A673 (cell line): ENCODE measurements at regions not wholly inside any gene's neighbourhood (a gene's known extent, or its start where the extent isn't known, plus 50 kb on each side); places are given as distances from the start of the nearest gene placed in this dataset.
"Not testable (repeated sequence)": the region's sequence is repeated elsewhere in the genome, so short reads cannot be mapped to it uniquely, and the experiment has no call there.

Experiments used
- BruUV-seq: library from RNA; stranded (reverse); fragments of 400-500 nt; replicated peaks from 2 replicates; lab custom pipeline; 2021; lab: Mats Ljungman, UMichigan
- CTCF ChIA-PET: fragments of 300-600 bp; sonication (Branson Sonifier 250); formaldehyde crosslinking; loops from one replicate; lab custom pipeline; 2022; ENCODE audit warnings: antibody characterized with exemption; lab: Charles Lee
- POLR2A ChIA-PET: fragments of 300-600 bp; sonication (Branson Sonifier 250); formaldehyde crosslinking; loops from one replicate; lab custom pipeline; 2022; ENCODE audit warnings: antibody characterized with exemption; ENCODE audit not compliant: low non-redundant PET; lab: Charles Lee
- DNase-seq: peaks from one replicate; pipeline ENCODE4 v3.0.0-alpha.2; 2015; ENCODE audit warnings: low spot score
- H3K27ac ChIP-seq: fragments of 200-600 bp; sonication (generic); 2 replicates; pipeline ENCODE4 v1.5.1; 2016; ENCODE audit warnings: mixed run types, low read depth, mild to moderate bottlenecking, mixed read lengths, antibody characterized with exemption, low read length; ENCODE audit not compliant: poor library complexity, severe bottlenecking
- H3K27me3 ChIP-seq: fragments of 200-600 bp; sonication (generic); replicated peaks from 2 replicates; pipeline ENCODE4 v1.6.1; 2017; ENCODE audit warnings: mixed run types, low read depth, mild to moderate bottlenecking, mixed read lengths, antibody characterized with exemption, low read length; ENCODE audit not compliant: insufficient read depth, poor library complexity
- H3K36me3 ChIP-seq: fragments of 200-600 bp; sonication (generic); 2 replicates; pipeline ENCODE4 v1.6.1; 2016; ENCODE audit warnings: mixed run types, mild to moderate bottlenecking, mixed read lengths, antibody characterized with exemption, low read length; ENCODE audit not compliant: insufficient read depth, poor library complexity, severe bottlenecking
- H3K4me1 ChIP-seq: fragments of 200-600 bp; sonication (generic); 2 replicates; pipeline ENCODE4 v1.6.1; 2017; ENCODE audit warnings: mixed run types, mild to moderate bottlenecking, mixed read lengths, antibody characterized with exemption, low read length; ENCODE audit not compliant: insufficient read depth, poor library complexity, severe bottlenecking
- H3K4me3 ChIP-seq: fragments of 200-600 bp; sonication (generic); 2 replicates; pipeline ENCODE4 v1.5.1; 2016; ENCODE audit warnings: low read depth, mixed run types, mild to moderate bottlenecking, mixed read lengths, low read length; ENCODE audit not compliant: poor library complexity, severe bottlenecking
- H3K9me3 ChIP-seq: fragments of 200-600 bp; sonication (generic); 2 replicates; pipeline ENCODE4 v1.6.1; 2016; ENCODE audit warnings: mixed run types, low read depth, mild to moderate bottlenecking, mixed read lengths, antibody characterized with exemption, low read length; ENCODE audit not compliant: poor library complexity, severe bottlenecking
- EZH2 ChIP-seq: fragments of 200-600 bp; sonication (generic); IDR thresholded peaks from 2 replicates; pipeline ENCODE4 v1.6.1; 2017; ENCODE audit warnings: borderline replicate concordance, low read depth, mild to moderate bottlenecking, mixed read lengths, antibody characterized with exemption, low read length; ENCODE audit not compliant: poor library complexity, severe bottlenecking
- intact Hi-C: fragments of 100-400 bp; cut with micrococcal nuclease; formaldehyde crosslinking; loops from one replicate; pipeline ENCODE4 v1.10.0; 2022; ENCODE audit not compliant: unreplicated experiment
- TF ChIP-seq, protein P1 (sequence below): fragments of 300-800, 200-600 bp; sonication (generic); conservative IDR thresholded peaks from 2 replicates; pipeline ENCODE4 v1.5.1; 2017; ENCODE audit warnings: low read depth, mild to moderate bottlenecking, antibody characterized with exemption, low read length, moderate library complexity, mixed read lengths

DNA sequence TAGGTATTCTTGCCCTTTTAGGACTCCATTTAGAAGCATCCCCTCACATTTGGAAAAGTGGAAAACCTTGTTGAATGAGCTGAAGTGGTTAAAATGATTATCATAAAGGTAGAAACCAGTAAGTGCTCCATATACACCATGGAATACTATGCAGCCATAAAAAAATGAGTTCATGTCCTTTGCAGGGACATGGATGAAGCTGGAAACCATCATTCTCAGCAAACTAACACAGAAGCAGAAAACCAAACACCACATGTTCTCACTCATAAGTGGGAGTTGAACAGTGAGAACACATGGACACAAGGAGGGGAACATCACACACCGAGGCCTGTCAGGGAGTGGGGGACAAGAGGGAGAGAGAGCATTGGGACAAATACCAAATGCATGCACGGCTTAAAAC lies 103.8 kb upstream of the GRK3 start:
- H3K36me3 ChIP-seq: peaks cover 27% of the 10 kb centered on the region
- H3K27ac ChIP-seq, intact Hi-C loops, DNase-seq, H3K4me1 ChIP-seq, H3K9me3 ChIP-seq, H3K27me3 ChIP-seq, POLR2A ChIA-PET, CTCF ChIA-PET, H3K4me3 ChIP-seq, BruUV-seq: not testable (repeated sequence)

DNA sequence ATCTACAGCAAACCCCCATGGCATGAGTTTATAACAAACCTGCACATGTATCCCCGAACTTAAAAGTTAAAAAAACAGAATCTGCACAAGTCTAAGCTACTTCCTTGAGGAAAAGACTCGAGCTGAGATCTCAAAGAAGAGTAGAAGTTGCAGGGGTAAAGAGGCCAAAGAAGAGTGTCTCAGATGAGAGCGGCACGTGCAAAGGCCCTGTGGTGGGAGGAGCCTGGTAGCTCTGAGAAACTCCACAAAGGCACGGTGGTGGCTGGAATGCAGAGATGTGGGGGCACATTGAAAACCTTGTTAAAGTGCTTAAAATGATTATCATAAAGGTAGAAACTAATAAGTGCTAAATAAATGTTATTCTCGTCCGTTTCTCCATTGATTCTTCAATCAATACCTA lies 103.2 kb upstream of the GRK3 start:
- Histone ChIP-seq H3K27ac (no peak overlapping the region), H3K4me3 (no peak overlapping the region), H3K9me3 (no peaks in the 10 kb centered on the region), H3K36me3 (peaks cover 27% of the 10 kb centered on the region), H3K27me3 (no peaks in the 10 kb centered on the region), H3K4me1 (no peaks in the 10 kb centered on the region)
- intact Hi-C loops: no loop called here
- BruUV-seq: TSS peak; percentile 25
- TF ChIP-seq EZH2: no peak
- TF ChIP-seq, protein P1, sequence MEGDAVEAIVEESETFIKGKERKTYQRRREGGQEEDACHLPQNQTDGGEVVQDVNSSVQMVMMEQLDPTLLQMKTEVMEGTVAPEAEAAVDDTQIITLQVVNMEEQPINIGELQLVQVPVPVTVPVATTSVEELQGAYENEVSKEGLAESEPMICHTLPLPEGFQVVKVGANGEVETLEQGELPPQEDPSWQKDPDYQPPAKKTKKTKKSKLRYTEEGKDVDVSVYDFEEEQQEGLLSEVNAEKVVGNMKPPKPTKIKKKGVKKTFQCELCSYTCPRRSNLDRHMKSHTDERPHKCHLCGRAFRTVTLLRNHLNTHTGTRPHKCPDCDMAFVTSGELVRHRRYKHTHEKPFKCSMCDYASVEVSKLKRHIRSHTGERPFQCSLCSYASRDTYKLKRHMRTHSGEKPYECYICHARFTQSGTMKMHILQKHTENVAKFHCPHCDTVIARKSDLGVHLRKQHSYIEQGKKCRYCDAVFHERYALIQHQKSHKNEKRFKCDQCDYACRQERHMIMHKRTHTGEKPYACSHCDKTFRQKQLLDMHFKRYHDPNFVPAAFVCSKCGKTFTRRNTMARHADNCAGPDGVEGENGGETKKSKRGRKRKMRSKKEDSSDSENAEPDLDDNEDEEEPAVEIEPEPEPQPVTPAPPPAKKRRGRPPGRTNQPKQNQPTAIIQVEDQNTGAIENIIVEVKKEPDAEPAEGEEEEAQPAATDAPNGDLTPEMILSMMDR: no peak
- CTCF ChIA-PET: no interaction called here
- POLR2A ChIA-PET: no interaction called here
- DNase-seq: no peak

DNA sequence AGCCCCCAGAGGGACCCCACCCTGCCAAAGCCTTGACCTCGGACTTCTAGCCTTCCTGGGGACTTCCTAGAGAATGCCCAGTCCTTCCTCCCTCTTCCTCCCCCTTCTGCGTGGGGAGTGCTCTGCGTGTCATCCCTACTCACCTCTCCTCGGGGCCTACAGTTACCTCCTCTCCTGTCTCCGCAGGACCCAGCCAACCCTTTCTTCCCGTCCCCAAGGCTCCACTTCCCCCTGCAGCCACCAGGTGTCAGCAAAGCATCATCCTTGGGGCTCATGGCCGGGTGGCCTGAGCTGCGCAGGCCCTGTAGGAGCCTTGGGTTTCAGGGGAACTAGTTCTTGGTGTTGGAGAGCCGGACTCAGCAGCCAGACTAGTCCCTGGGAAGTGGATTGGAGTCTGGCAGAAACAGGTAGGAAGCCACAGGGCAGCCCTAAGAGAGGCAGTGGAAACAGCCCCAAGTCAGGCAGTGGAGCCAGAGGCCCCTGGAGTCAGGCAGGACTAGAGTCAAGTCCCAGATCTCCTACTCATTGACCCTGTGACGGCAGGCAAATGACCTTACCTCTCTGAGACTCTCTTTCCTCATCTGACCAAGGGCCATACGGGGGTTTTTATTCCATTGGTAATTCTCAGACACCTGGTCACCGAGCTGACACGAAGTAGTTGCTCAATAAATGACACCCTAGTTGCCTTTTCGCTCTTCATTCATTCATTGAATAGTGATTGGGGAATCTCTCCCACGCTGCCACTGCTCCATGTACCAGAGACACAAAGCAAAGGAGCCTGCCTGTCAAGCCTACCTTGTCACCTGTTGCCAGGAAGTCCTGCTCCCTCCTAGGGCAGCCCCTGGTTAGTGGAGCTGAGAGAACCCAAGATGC lies 101.8 kb upstream of the GRK3 start:
- H3K27me3 ChIP-seq, H3K4me1 ChIP-seq, BruUV-seq, H3K4me3 ChIP-seq, POLR2A ChIA-PET, H3K27ac ChIP-seq, H3K9me3 ChIP-seq: not testable (repeated sequence)
- TF ChIP-seq, protein P1: peak; percentile 93
- intact Hi-C loops: loop anchor here (1.0 kb wide), 2 partner anchors 239 to 311 kb away; no protein-coding TSS in a partner anchor
- CTCF ChIA-PET: interaction anchor here (0.8 to 1.0 kb wide), 2 partner anchors 239 to 310 kb away, joined by 7 to 11 read pairs; no protein-coding TSS in a partner anchor
- H3K36me3 ChIP-seq: peaks cover 27% of the 10 kb centered on the region
- peak; percentile 86 for DNase-seq

DNA sequence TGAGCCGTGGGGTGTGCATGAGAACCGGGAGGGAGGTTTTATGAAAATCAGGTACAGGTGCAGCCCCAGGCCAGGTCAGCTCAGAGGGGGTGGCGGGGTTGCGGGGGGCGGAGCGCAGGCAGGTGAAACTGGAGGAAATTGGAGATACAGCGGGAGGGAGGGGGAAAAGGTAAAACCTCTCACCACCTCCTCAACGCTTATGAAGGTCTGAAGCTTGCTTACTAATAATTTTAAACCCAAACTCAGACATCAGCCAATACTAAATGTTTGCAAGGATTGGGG lies 101.2 kb upstream of the GRK3 start:
- BruUV-seq, H3K4me1 ChIP-seq, DNase-seq, CTCF ChIA-PET, H3K27ac ChIP-seq, H3K27me3 ChIP-seq, H3K9me3 ChIP-seq, H3K4me3 ChIP-seq, POLR2A ChIA-PET, intact Hi-C loops: not testable (repeated sequence)
- peaks cover 27% of the 10 kb centered on the region for H3K36me3 ChIP-seq

DNA sequence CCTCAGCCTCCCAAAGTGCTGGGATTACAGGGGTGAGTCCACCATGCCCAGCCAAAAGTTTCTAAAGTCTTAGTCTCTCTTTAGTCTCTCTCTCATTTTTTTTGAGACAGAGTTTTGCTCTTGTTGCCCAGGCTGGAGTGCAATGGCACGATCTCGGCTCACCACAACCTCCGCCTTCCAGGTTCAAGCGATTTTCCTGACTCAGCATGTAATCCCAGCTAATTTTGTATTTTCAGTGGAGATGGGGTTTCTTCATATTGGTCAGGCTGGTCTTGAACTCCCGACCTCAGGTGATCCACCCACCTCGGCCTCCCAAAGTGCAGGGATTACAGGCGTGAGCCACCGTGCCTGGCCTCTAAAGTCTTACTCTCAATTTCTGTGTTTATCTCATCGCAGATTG lies 100.1 kb upstream of the GRK3 start:
- peaks cover 18% of the 10 kb centered on the region for H3K36me3 ChIP-seq
- H3K4me3 ChIP-seq, H3K27ac ChIP-seq, intact Hi-C loops, H3K4me1 ChIP-seq, DNase-seq, H3K9me3 ChIP-seq, CTCF ChIA-PET, POLR2A ChIA-PET, BruUV-seq, H3K27me3 ChIP-seq: not testable (repeated sequence)
